Colonic mucosa (tissue), 4 donors: ENCODE measurements at regions not wholly inside any gene's neighbourhood (a gene's known extent, or its start where the extent isn't known, plus 50 kb on each side); places are given as distances from the start of the nearest gene placed in this dataset.

Experiments
- DNase-seq: peaks from one replicate; pipeline ENCODE4 v3.0.0-alpha.2; 2020
- H3K27ac ChIP-seq: fragments of 200-600 bp; one replicate; pipeline ENCODE4 v1.8.0; 2021
- H3K27me3 ChIP-seq: fragments of 200-600 bp; one replicate; pipeline ENCODE4 v1.8.0; 2021
- H3K36me3 ChIP-seq: fragments of 200-600 bp; one replicate; pipeline ENCODE4 v1.8.0; 2021
- H3K4me1 ChIP-seq: fragments of 200-600 bp; one replicate; pipeline ENCODE4 v1.8.0; 2021; ENCODE audit warnings: mild to moderate bottlenecking
- H3K4me3 ChIP-seq: fragments of 200-600 bp; one replicate; pipeline ENCODE4 v1.8.0; 2021
- H3K9ac ChIP-seq, 2 donors: one replicate each; pipeline ENCODE4 v1.7.0; 2013; ENCODE audit warnings: control low read depth in 2 of 2, low read depth in 2 of 2, low read length in 2 of 2
- H3K9me3 ChIP-seq: fragments of 200-600 bp; one replicate; pipeline ENCODE4 v1.8.0; 2021
- intact Hi-C: fragments of 100-400 bp; cut with DNase I; formaldehyde crosslinking; loops from one replicate; pipeline ENCODE4 v1.14.1; 2022
- TF ChIP-seq, protein P1 (sequence below): fragments of 200-600 bp; IDR thresholded peaks from one replicate; pipeline ENCODE4 v1.8.0; 2022; ENCODE audit warnings: antibody characterized with exemption, mild to moderate bottlenecking
- donor health status: healthy.
- donor health status: DM: no; HTN: no; CAD: no.
- donor health status: DM: no; HTN: no; CAD: no.

DNA sequence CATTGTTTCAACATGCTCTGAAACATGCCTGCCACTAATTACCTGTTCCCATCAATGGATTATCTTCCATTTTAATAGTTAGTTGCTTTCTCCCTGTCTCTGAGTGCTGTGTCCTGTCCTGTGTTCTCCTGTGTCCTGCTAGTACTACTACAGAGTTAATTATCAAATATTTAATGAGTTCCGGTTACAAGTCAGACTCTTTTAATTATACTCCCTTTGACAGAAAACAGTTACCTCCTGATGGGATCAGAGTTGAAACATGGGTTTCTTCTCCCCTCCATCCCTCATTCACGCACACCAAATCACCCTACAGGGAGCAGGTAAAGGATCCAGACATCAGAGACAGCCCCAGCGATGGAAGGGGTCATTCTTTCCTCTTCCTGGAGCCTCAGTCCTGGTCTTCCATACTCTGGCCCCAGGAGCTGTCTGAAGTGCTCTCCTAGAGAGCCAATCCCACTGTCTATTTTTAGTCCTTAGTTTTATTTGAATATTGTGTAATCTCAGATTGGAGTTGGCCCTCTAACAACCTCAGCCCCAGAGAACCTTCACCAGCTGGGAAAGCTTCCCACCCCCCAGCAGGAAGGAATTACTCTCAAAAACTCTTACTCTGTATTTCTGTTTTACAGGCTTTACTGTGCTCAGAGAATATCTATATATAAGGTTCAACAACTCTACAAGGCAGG is 137.0 kb upstream of the C2CD4B start:
- TF ChIP-seq, protein P1, sequence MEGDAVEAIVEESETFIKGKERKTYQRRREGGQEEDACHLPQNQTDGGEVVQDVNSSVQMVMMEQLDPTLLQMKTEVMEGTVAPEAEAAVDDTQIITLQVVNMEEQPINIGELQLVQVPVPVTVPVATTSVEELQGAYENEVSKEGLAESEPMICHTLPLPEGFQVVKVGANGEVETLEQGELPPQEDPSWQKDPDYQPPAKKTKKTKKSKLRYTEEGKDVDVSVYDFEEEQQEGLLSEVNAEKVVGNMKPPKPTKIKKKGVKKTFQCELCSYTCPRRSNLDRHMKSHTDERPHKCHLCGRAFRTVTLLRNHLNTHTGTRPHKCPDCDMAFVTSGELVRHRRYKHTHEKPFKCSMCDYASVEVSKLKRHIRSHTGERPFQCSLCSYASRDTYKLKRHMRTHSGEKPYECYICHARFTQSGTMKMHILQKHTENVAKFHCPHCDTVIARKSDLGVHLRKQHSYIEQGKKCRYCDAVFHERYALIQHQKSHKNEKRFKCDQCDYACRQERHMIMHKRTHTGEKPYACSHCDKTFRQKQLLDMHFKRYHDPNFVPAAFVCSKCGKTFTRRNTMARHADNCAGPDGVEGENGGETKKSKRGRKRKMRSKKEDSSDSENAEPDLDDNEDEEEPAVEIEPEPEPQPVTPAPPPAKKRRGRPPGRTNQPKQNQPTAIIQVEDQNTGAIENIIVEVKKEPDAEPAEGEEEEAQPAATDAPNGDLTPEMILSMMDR, result no peak
- no peaks in the 10 kb centered on the region for H3K36me3 ChIP-seq
- no peaks in the 10 kb centered on the region for H3K4me1 ChIP-seq
- no peak for DNase-seq
- no peak overlapping the region for H3K27ac ChIP-seq
- H3K9ac ChIP-seq, result no peak overlapping the region
- no peaks in the 10 kb centered on the region for H3K27me3 ChIP-seq
- H3K4me3 ChIP-seq, result no peak overlapping the region
- intact Hi-C loops, result loop anchor here (10.0 kb wide), 1 partner anchor 227 kb away; no protein-coding TSS in a partner anchor
- H3K9me3 ChIP-seq, result no peaks in the 10 kb centered on the region

DNA sequence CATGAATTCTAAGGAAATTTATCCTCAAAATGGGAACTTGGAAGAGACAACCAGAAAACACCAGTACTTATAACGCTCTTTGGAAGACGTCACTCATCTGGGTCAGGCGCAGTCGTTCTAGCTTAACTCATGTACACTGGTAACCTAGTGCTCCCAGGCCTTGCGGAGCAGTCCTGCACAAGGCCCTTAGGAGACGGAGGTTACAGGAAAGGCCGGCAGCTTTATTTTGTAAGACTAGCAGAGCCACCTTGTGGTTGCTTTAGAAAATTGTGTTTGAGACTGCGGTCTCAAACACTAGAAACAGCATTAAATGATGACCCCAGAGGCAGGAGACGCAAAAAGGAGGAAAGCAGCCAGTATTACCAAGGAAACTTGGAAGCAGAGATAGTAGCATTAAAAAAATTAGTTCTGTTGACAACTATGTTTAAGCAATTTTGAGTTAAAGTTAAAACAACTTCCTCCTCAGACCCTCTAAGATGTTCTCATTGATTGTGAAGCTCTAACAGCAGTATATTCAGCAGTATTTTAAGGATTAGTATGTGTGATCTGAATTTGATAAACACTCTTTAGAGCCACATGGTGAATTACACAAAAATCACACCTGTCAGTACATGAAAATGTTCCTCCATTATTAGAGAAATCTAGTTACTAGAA is 141.9 kb upstream of the C2CD4B start:
- intact Hi-C loops, result loop anchor here (5.0 to 10.0 kb wide), 2 partner anchors 232 to 435 kb away; no protein-coding TSS in a partner anchor

DNA sequence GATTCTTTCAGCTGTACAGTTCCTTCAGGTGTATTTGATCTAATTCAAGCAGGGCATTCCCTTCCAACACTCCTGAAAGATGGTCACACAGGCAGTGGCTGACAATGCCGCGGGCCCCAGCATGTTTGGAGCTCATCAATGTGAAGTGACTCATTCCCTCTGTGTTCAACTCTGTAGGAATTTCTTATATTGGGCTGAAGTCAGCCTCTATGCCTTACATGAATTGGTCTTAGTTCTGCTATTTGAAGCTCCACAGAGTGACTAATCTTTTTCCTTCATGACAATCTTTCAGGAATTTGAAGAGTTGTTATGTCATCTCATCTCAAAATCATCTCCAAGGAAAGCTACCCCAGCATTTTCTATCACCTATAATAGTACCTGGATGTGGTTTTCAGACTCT is 142.5 kb upstream of the C2CD4B start:
- Histone ChIP-seq H3K36me3 (no peaks in the 10 kb centered on the region), H3K4me1 (no peaks in the 10 kb centered on the region), H3K27me3 (no peaks in the 10 kb centered on the region), H3K9me3 (no peaks in the 10 kb centered on the region), H3K27ac (no peak overlapping the region), H3K9ac (no peak overlapping the region), H3K4me3 (no peak overlapping the region)
- no peak for DNase-seq
- TF ChIP-seq, protein P1, result no peak
- intact Hi-C loops, result loop anchor here (5.0 to 10.0 kb wide), 2 partner anchors 233 to 435 kb away; no protein-coding TSS in a partner anchor

More for the DNA sequence above, 141.9 kb upstream of the C2CD4B start:
- TF ChIP-seq, protein P1, result peak; percentile 50
- no peaks in the 10 kb centered on the region for H3K9me3 ChIP-seq
- no peak overlapping the region for H3K4me3 ChIP-seq
- no peaks in the 10 kb centered on the region for H3K4me1 ChIP-seq
- no peak overlapping the region for H3K27ac ChIP-seq
- no peaks in the 10 kb centered on the region for H3K27me3 ChIP-seq
- no peaks in the 10 kb centered on the region for H3K36me3 ChIP-seq
- H3K9ac ChIP-seq, result no peak overlapping the region
- DNase-seq, result peak; percentile 53

DNA sequence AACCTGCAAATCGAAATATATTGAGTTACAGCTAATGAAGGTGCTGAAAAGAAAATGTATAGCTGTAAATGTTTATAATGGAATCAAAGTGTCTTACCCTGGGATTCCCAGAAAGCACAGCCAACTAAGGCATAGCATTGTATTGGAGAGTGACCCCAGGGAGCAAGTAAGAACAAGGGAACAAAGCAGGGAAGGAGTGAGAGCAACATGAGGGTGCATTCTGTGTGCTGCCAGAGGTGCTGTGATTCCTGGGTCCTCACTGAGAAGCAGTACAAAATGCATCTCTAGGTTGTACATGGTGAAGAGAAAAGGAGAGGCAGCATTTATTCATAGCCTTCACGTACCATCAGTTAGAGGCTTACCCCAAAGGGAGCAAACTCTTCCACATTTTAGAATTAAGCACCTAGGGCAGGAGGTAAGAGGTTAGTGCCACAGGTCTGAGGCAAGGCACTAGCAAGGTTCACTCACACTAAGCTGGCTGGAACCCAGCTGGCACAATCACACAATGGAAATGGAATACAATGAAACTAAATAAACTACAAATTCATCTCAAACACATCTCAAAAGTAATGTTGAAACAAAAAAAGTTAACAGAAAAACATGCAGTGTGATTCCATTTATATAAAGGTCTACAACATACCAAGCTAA is 151.5 kb upstream of the C2CD4B start:
- DNase-seq, result no peak
- no peak overlapping the region for H3K9ac ChIP-seq

DNA sequence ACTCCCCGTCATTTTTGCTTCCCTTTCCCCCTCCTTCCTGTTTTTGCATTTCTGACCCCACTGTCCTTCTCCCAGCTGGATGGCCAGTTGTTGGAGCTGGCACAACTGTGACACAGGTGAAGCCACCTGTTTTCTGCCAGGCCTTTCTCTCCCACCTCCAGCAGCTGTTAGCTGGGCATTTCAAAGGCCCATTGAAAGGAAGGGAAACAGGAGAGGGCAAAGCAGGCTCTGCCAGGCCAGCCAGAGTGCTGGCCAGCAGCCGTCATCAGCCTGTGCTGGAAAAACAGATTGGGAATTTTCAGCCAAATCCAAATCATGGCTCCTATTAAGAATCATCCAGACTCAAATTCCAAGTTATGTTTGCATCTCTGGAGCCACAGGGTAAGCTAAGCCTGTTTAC is 155.2 kb upstream of the C2CD4B start:
- no peak for DNase-seq
- TF ChIP-seq, protein P1, result no peak
- H3K4me1 ChIP-seq, result no peaks in the 10 kb centered on the region
- H3K4me3 ChIP-seq, result no peak overlapping the region
- no peak overlapping the region for H3K9ac ChIP-seq
- no peaks in the 10 kb centered on the region for H3K27me3 ChIP-seq
- no peaks in the 10 kb centered on the region for H3K36me3 ChIP-seq
- H3K27ac ChIP-seq, result no peak overlapping the region
- intact Hi-C loops, result no loop called here
- H3K9me3 ChIP-seq, result no peaks in the 10 kb centered on the region

More for the DNA sequence above, 151.5 kb upstream of the C2CD4B start:
- Histone ChIP-seq H3K27me3 (no peaks in the 10 kb centered on the region), H3K27ac (no peak overlapping the region), H3K9me3 (no peaks in the 10 kb centered on the region), H3K4me1 (no peaks in the 10 kb centered on the region), H3K4me3 (no peak overlapping the region), H3K36me3 (no peaks in the 10 kb centered on the region)
- TF ChIP-seq, protein P1, result no peak
- intact Hi-C loops, result no loop called here
